ENCODE measurements at regions not wholly inside any gene's neighbourhood (a gene's known extent, or its start where the extent isn't known, plus 50 kb on each side); places are given as distances from the start of the nearest gene placed in this dataset.

DNA sequence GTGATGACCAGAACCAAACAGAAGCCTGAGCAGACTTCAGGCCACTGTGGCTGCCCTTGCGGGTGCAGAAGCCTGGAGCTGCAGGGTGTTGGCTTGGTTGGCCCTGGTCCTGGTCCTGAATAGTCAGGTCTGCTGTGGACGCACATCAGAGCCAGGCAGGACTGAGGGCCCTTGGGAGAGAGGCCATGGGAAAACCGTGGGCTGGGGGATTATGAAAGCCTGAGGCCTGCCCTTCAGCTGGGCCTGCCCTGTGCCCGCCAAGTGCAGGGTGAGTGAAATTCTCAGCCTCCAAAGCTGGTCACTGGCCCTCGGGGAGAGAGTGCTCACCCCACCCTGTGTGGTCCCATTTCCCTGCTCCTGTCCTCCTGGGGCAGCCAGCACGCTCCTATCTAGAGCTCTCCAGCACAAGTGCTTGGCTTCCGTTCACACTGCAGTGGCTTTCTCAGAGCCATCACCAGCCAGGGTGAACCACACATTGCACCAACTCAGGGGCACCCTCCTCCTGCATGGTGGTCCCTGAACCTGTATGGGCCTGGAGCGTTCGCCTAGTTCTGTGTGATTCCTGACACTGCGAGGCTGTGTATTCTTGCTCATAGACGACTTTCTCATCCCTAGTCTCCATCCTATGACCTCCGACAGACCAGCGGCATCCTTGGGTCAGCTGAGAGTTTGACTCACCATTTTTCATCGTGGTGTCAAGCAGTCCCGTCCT, 146.1 kb downstream of the TTLL2 start:
- ATAC-seq: no peak

DNA sequence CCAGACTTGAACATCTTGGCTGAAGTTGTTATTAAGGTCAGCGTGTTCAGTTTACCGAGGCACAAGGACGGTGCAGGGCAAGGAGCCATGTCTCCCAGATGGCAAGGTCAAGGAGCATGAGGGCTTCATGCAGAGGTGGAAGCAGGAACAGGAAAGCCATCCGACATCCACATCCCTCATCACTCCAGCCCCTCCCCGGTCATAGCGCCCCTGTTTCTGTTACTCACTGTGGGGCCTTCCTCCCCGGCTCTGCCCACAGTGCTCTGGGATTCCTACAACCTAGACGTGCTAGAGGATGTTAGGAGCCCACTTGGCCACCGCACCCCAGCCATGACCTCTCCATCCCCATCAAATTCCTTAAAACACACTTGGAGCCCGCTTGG, 146.7 kb downstream of the TTLL2 start:
- intact Hi-C loops (cut with micrococcal nuclease): no loop called here
- no peak overlapping the region for H3K4me2 ChIP-seq (ENCODE audit: low read length)
- TF ChIP-seq ZNF274 (IDR thresholded peaks at IDR 0.05; ENCODE audit: low read depth, low read length): no peak
- no peak for TF ChIP-seq SP1 (IDR thresholded peaks at IDR 0.05; ENCODE audit: low read depth)
- TF ChIP-seq CTCF (IDR thresholded peaks at IDR 0.05 in 2 of 3, conservative IDR thresholded peaks at IDR 0.05 in 1 of 3; ENCODE audit: borderline replicate concordance in 1 of 3, insufficient read depth in 1 of 3, low read depth in 2 of 3, low read length in 2 of 3): no peak
- TF ChIP-seq EGR1 (IDR thresholded peaks at IDR 0.05; ENCODE audit: low read depth): no peak
- TF ChIP-seq POLR2AphosphoS5 (IDR thresholded peaks at IDR 0.05; ENCODE audit: low read depth, low read length): no peak
- no peak for TF ChIP-seq EZH2 (IDR thresholded peaks at IDR 0.05)
- no peaks in the 10 kb centered on the region for H3K9me2 ChIP-seq (ENCODE audit: insufficient read depth)
- RAD21 ChIA-PET (ENCODE audit: low non-redundant PET in 1 of 2, low total read pairs in 2 of 2, uncharacterized antibody in 2 of 2, unreplicated experiment in 2 of 2): no interaction called here
- H3K36me3 ChIP-seq (ENCODE audit: control insufficient read depth in 1 of 2, insufficient read depth in 2 of 2, low read length in 2 of 2): no peaks in the 10 kb centered on the region
- no peak overlapping the region for H3K4me3 ChIP-seq (replicated peaks in 1 of 2; ENCODE audit: low read depth in 1 of 2, low read length in 2 of 2)
- POLR2A ChIA-PET: no interaction called here
- H4K20me1 ChIP-seq (ENCODE audit: insufficient read depth): no peaks in the 10 kb centered on the region
- DNase-seq (ENCODE audit: low read depth, low spot score) (no peak), ATAC-seq (no peak)
- BruUV-seq (replicated peaks): no TSS peak
- CTCF ChIA-PET: no interaction called here
- no peak overlapping the region for H2AFZ ChIP-seq (ENCODE audit: low read depth, low read length, poor library complexity, severe bottlenecking)
- no peaks in the 10 kb centered on the region for H3K79me2 ChIP-seq (ENCODE audit: insufficient read depth, low read length)
- no peaks in the 10 kb centered on the region for H3K4me1 ChIP-seq (ENCODE audit: control insufficient read depth in 1 of 2, insufficient read depth in 2 of 2, low read length in 2 of 2)
- no peaks in the 10 kb centered on the region for H3K9me3 ChIP-seq (ENCODE audit: control insufficient read depth in 1 of 2, insufficient read depth in 1 of 2, low read depth in 1 of 2, low read length in 2 of 2)
- 0 out of 2 replicates have a peak, but pooled peaks cover 3% of the 10 kb centered on the region for H3K27me3 ChIP-seq (ENCODE audit: insufficient read depth, low read length)
- H3K27ac ChIP-seq (ENCODE audit: low read depth, low read length): no peak overlapping the region
- H3K9ac ChIP-seq (ENCODE audit: low read length): no peak overlapping the region

More for the DNA sequence above, 146.1 kb downstream of the TTLL2 start:
- no peak overlapping the region for H3K9ac ChIP-seq (ENCODE audit: low read length)
- no peaks in the 10 kb centered on the region for H3K9me2 ChIP-seq (ENCODE audit: insufficient read depth)
- ChIA-PET RAD21 (ENCODE audit: low non-redundant PET in 1 of 2, low total read pairs in 2 of 2, uncharacterized antibody in 2 of 2, unreplicated experiment in 2 of 2) (no interaction called here), CTCF (no interaction called here), POLR2A (no interaction called here)
- H3K79me2 ChIP-seq (ENCODE audit: insufficient read depth, low read length): no peaks in the 10 kb centered on the region
- intact Hi-C loops (cut with micrococcal nuclease): no loop called here
- H4K20me1 ChIP-seq (ENCODE audit: insufficient read depth): no peaks in the 10 kb centered on the region
- H3K9me3 ChIP-seq (ENCODE audit: control insufficient read depth in 1 of 2, insufficient read depth in 1 of 2, low read depth in 1 of 2, low read length in 2 of 2): no peaks in the 10 kb centered on the region
- no peaks in the 10 kb centered on the region for H3K36me3 ChIP-seq (ENCODE audit: control insufficient read depth in 1 of 2, insufficient read depth in 2 of 2, low read length in 2 of 2)
- H3K4me1 ChIP-seq (ENCODE audit: control insufficient read depth in 1 of 2, insufficient read depth in 2 of 2, low read length in 2 of 2): no peaks in the 10 kb centered on the region
- H3K4me2 ChIP-seq (ENCODE audit: low read length): no peak overlapping the region
- H3K27me3 ChIP-seq (ENCODE audit: insufficient read depth, low read length): 0 out of 2 replicates have a peak, but pooled peaks cover 3% of the 10 kb centered on the region
- H3K27ac ChIP-seq (ENCODE audit: low read depth, low read length): no peak overlapping the region
- H2AFZ ChIP-seq (ENCODE audit: low read depth, low read length, poor library complexity, severe bottlenecking): no peak overlapping the region
- DNase-seq (ENCODE audit: low read depth, low spot score): no peak
- no TSS peak for BruUV-seq (replicated peaks)
- H3K4me3 ChIP-seq (replicated peaks in 1 of 2; ENCODE audit: low read depth in 1 of 2, low read length in 2 of 2): no peak overlapping the region
- TF ChIP-seq EZH2 (IDR thresholded peaks at IDR 0.05): no peak
- TF ChIP-seq CEBPB (IDR thresholded peaks at IDR 0.05; ENCODE audit: low read depth): no peak
- TF ChIP-seq, protein P1, sequence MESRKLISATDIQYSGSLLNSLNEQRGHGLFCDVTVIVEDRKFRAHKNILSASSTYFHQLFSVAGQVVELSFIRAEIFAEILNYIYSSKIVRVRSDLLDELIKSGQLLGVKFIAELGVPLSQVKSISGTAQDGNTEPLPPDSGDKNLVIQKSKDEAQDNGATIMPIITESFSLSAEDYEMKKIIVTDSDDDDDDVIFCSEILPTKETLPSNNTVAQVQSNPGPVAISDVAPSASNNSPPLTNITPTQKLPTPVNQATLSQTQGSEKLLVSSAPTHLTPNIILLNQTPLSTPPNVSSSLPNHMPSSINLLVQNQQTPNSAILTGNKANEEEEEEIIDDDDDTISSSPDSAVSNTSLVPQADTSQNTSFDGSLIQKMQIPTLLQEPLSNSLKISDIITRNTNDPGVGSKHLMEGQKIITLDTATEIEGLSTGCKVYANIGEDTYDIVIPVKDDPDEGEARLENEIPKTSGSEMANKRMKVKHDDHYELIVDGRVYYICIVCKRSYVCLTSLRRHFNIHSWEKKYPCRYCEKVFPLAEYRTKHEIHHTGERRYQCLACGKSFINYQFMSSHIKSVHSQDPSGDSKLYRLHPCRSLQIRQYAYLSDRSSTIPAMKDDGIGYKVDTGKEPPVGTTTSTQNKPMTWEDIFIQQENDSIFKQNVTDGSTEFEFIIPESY (IDR thresholded peaks at IDR 0.05; ENCODE audit: extremely low read depth, insufficient replicate concordance, low read length): no peak
- TF ChIP-seq YY1 (IDR thresholded peaks at IDR 0.05; ENCODE audit: extremely low read depth, insufficient replicate concordance, low read depth, low read length): no peak
- TF ChIP-seq POLR2A (IDR thresholded peaks at IDR 0.05; ENCODE audit: borderline replicate concordance, extremely low read depth, insufficient read depth, insufficient read length): no peak
- no peak for TF ChIP-seq ZFX (IDR thresholded peaks at IDR 0.05)
- no peak for TF ChIP-seq RAD21 (IDR thresholded peaks at IDR 0.05; ENCODE audit: low read depth)
- no peak for TF ChIP-seq EZH2phosphoT487 (IDR thresholded peaks at IDR 0.05; ENCODE audit: borderline replicate concordance)

Measured in HCT116 (cell line).